Aorta (tissue), 5 donors: ENCODE measurements at regions not wholly inside any gene's neighbourhood (a gene's known extent, or its start where the extent isn't known, plus 50 kb on each side); places are given as distances from the start of the nearest gene placed in this dataset.

Experiments used
- ATAC-seq: fragments of 200-7000 bp; cut with Tn5 transposase; one replicate; pipeline ENCODE4 v1.9.1; 2022; ENCODE audit warnings: moderate library complexity; ENCODE audit not compliant: low FRiP score
- DNase-seq, 2 donors: peaks; one replicate each; pipeline ENCODE4 v3.0.0-alpha.2; 2020
- H3K27ac ChIP-seq, 2 donors: one replicate each; pipeline ENCODE4 v1.5.1; 2013; ENCODE audit warnings: low read length in 2 of 2, mild to moderate bottlenecking in 2 of 2, moderate library complexity in 2 of 2, control low read depth in 1 of 2, inconsistent platforms in 1 of 2, low read depth in 1 of 2
- H3K27me3 ChIP-seq, 2 donors: one replicate each; pipeline ENCODE4 v1.6.1; 2013; ENCODE audit warnings: control low read depth in 1 of 2, low read length in 1 of 2, mild to moderate bottlenecking in 1 of 2, moderate library complexity in 1 of 2; ENCODE audit not compliant: insufficient read depth in 2 of 2, control insufficient read depth in 1 of 2
- H3K36me3 ChIP-seq, 2 donors: one replicate each; pipeline ENCODE4 v1.6.1; 2013; ENCODE audit warnings: control low read depth in 1 of 2, low read length in 1 of 2, mild to moderate bottlenecking in 1 of 2; ENCODE audit not compliant: insufficient read depth in 2 of 2, control insufficient read depth in 1 of 2
- H3K4me1 ChIP-seq, 2 donors: one replicate each; pipeline ENCODE4 v1.6.1; 2013; ENCODE audit warnings: low read length in 2 of 2, control low read depth in 1 of 2, mild to moderate bottlenecking in 1 of 2, moderate library complexity in 1 of 2; ENCODE audit not compliant: insufficient read depth in 2 of 2, control insufficient read depth in 1 of 2
- H3K4me3 ChIP-seq, 2 donors: one replicate each; pipeline ENCODE4 v1.5.1; 2013; ENCODE audit warnings: low read length in 2 of 2, control low read depth in 1 of 2, mild to moderate bottlenecking in 1 of 2
- H3K9me3 ChIP-seq: one replicate; pipeline ENCODE4 v1.6.1; 2013; ENCODE audit warnings: mild to moderate bottlenecking, low read length; ENCODE audit not compliant: control insufficient read depth
- WGBS, 2 donors: extraction: QIAGEN DNeasy Blood & Tissue Kit; methylation state at CpG; one replicate each; pipeline ENCODE4 v1.1.7; 2013; 5-methylcytosine and 5-hydroxymethylcytosine counted together
- intact Hi-C, 2 donors: fragments of 100-400 bp; cut with DNase I; formaldehyde crosslinking; loops; one replicate each; pipeline versions ENCODE4 v1.14.2 to v1.15.0; 2022
- donor health status: healthy with polysubstance abuse.
- donor health status: Bipolar disorder and iron deficiency.
- donor health status: DM: no; HTN: no; CAD: no.
- donor health status: DM: no; HTN: no; CAD: no.
- donor health status: DM: yes; HTN: yes; CAD: no.

GRCh38 chr1:58013237-58013636, 533.3 kb downstream of the OMA1 start:
- DNase-seq (no peak), ATAC-seq (no peak)
- WGBS, 2 donors = 58 to 75% methylated on average over 3 of the region's 3 CpGs
- Histone ChIP-seq H3K36me3 (no peaks in the 10 kb centered on the region), H3K27ac (no peak overlapping the region), H3K9me3 (no peaks in the 10 kb centered on the region), H3K4me1 (no peaks in the 10 kb centered on the region), H3K4me3 (no peak overlapping the region), H3K27me3 (no peaks in the 10 kb centered on the region)
- intact Hi-C loops = no loop called here

GRCh38 chr1:58011978-58012377, 534.5 kb downstream of the OMA1 start:
- ATAC-seq (no peak), DNase-seq (no peak)
- no peaks in the 10 kb centered on the region for H3K27me3 ChIP-seq
- no peaks in the 10 kb centered on the region for H3K9me3 ChIP-seq
- intact Hi-C loops = no loop called here
- H3K27ac ChIP-seq = no peak overlapping the region
- no peaks in the 10 kb centered on the region for H3K4me1 ChIP-seq
- H3K4me3 ChIP-seq = no peak overlapping the region
- no peaks in the 10 kb centered on the region for H3K36me3 ChIP-seq
- WGBS, 2 donors = 70 to 83% methylated on average over 1 of the region's 1 CpG

GRCh38 chr1:58006421-58007046, 540.0 kb downstream of the OMA1 start:
- Histone ChIP-seq H3K9me3 (no peaks in the 10 kb centered on the region), H3K4me3 (no peak overlapping the region), H3K36me3 (no peaks in the 10 kb centered on the region), H3K27ac (no peak overlapping the region), H3K27me3 (no peaks in the 10 kb centered on the region), H3K4me1 (no peaks in the 10 kb centered on the region)
- DNase-seq = no peak
- 23 to 28% methylated on average over 4 of the region's 4 CpGs for WGBS, 2 donors
- ATAC-seq = no peak
- intact Hi-C loops = no loop called here

GRCh38 chr1:58005212-58005611, 541.3 kb downstream of the OMA1 start:
- H3K36me3 ChIP-seq = no peaks in the 10 kb centered on the region
- H3K27me3 ChIP-seq = no peaks in the 10 kb centered on the region
- no peak overlapping the region for H3K4me3 ChIP-seq
- intact Hi-C loops = no loop called here
- no peak overlapping the region for H3K27ac ChIP-seq
- H3K4me1 ChIP-seq = no peaks in the 10 kb centered on the region
- ATAC-seq (no peak), DNase-seq (no peak)
- 15 to 24% methylated on average over 2 of the region's 2 CpGs for WGBS, 2 donors
- no peaks in the 10 kb centered on the region for H3K9me3 ChIP-seq

GRCh38 chr1:58003988-58004387, 542.5 kb downstream of the OMA1 start:
- peaks cover 0 to 2% of the 10 kb centered on the region in 2 donors for H3K27me3 ChIP-seq
- intact Hi-C loops = no loop called here
- WGBS, 2 donors = 74 to 79% methylated on average over 3 of the region's 3 CpGs
- peaks cover 1% of the 10 kb centered on the region for H3K9me3 ChIP-seq
- DNase-seq (no peak), ATAC-seq (no peak)
- no peaks in the 10 kb centered on the region for H3K36me3 ChIP-seq
- H3K4me1 ChIP-seq = no peaks in the 10 kb centered on the region
- no peak overlapping the region for H3K4me3 ChIP-seq
- H3K27ac ChIP-seq = no peak overlapping the region

GRCh38 chr1:58003059-58003458, 543.5 kb downstream of the OMA1 start:
- Histone ChIP-seq H3K27me3 (peaks cover 0 to 2% of the 10 kb centered on the region in 2 donors), H3K4me3 (no peak overlapping the region), H3K4me1 (no peaks in the 10 kb centered on the region), H3K36me3 (no peaks in the 10 kb centered on the region), H3K9me3 (peaks cover 1% of the 10 kb centered on the region), H3K27ac (no peak overlapping the region)
- ATAC-seq (no peak), DNase-seq (no peak)
- 67 to 76% methylated on average over 3 of the region's 3 CpGs for WGBS, 2 donors
- intact Hi-C loops = no loop called here

- ATAC-seq = no peak
These were observed 545.7 kb downstream of the OMA1 start for GRCh38 chr1:58000821-58001220.

GRCh38 chr1:58000116-58000515, 546.4 kb downstream of the OMA1 start:
- WGBS, 2 donors = 12 to 17% methylated on average over 1 of the region's 1 CpG
- ATAC-seq (no peak), DNase-seq (no peak)
- H3K4me3 ChIP-seq = no peak overlapping the region
- H3K27ac ChIP-seq = no peak overlapping the region
- H3K9me3 ChIP-seq = peaks cover 5% of the 10 kb centered on the region
- H3K27me3 ChIP-seq = peaks cover 0 to 2% of the 10 kb centered on the region in 2 donors
- H3K4me1 ChIP-seq = no peaks in the 10 kb centered on the region
- intact Hi-C loops = no loop called here
- H3K36me3 ChIP-seq = no peaks in the 10 kb centered on the region

More at GRCh38 chr1:58000821-58001220, 545.7 kb downstream of the OMA1 start:
- peaks cover 5% of the 10 kb centered on the region for H3K9me3 ChIP-seq
- H3K27ac ChIP-seq = no peak overlapping the region
- DNase-seq = no peak
- H3K4me3 ChIP-seq = no peak overlapping the region
- peaks cover 0 to 2% of the 10 kb centered on the region in 2 donors for H3K27me3 ChIP-seq
- intact Hi-C loops = no loop called here
- H3K4me1 ChIP-seq = no peaks in the 10 kb centered on the region
- 70 to 71% methylated on average over 1 of the region's 1 CpG for WGBS, 2 donors
- H3K36me3 ChIP-seq = no peaks in the 10 kb centered on the region

GRCh38 chr1:57996400-57996799, 550.1 kb downstream of the OMA1 start:
- no peaks in the 10 kb centered on the region for H3K4me1 ChIP-seq
- H3K36me3 ChIP-seq = no peaks in the 10 kb centered on the region
- ATAC-seq (no peak), DNase-seq (no peak)
- intact Hi-C loops = no loop called here
- no peak overlapping the region for H3K4me3 ChIP-seq
- 65 to 67% methylated on average over 2 of the region's 2 CpGs for WGBS, 2 donors
- H3K27ac ChIP-seq = no peak overlapping the region
- peaks cover 5% of the 10 kb centered on the region for H3K9me3 ChIP-seq
- H3K27me3 ChIP-seq = peaks cover 0 to 2% of the 10 kb centered on the region in 2 donors
